Upper lobe of left lung (tissue), 6 donors: ENCODE measurements at regions not wholly inside any gene's neighbourhood (a gene's known extent, or its start where the extent isn't known, plus 50 kb on each side); places are given as distances from the start of the nearest gene placed in this dataset.

Experiments
- ATAC-seq, 2 donors: fragments of 200-7000 bp; cut with Tn5 transposase; one replicate each; pipeline ENCODE4 v1.9.1; 2022; ENCODE audit warnings: mild to moderate bottlenecking in 2 of 2, moderate library complexity in 2 of 2; ENCODE audit not compliant: low FRiP score in 2 of 2
- DNase-seq, 2 donors: peaks; one replicate each; pipeline ENCODE4 v3.0.0-alpha.2; 2019 to 2020
- H3K27ac ChIP-seq, 4 donors: fragments of 200-600 bp; sonication (generic); one replicate each; pipeline ENCODE4 v1.5.1; 2016 to 2019
- H3K27me3 ChIP-seq, 4 donors: fragments of 200-600 bp; sonication (generic); one replicate each; pipeline ENCODE4 v1.5.1; 2017 to 2019
- H3K36me3 ChIP-seq, 4 donors: fragments of 200-600 bp; sonication (generic); one replicate each; pipeline ENCODE4 v1.5.1; 2016 to 2019
- H3K4me1 ChIP-seq, 4 donors: fragments of 200-600 bp; sonication (generic); one replicate each; pipeline ENCODE4 v1.5.1; 2018 to 2019
- H3K4me3 ChIP-seq, 4 donors: fragments of 200-600 bp; sonication (generic); one replicate each; pipeline ENCODE4 v1.5.1; 2017 to 2019; ENCODE audit warnings: mild to moderate bottlenecking in 2 of 4, moderate library complexity in 1 of 4
- H3K9me3 ChIP-seq, 4 donors: fragments of 200-600 bp; sonication (generic); one replicate each; pipeline ENCODE4 v1.5.1; 2018 to 2019
- CTCF ChIP-seq, 6 experiments: fragments of 450-650 bp in 4 of 6; fragments of 200-600 bp in 2 of 6; sonication (generic) in 2 of 6; IDR thresholded peaks; one replicate each; pipeline ENCODE4 v1.5.1; 2016 to 2019; ENCODE audit warnings: antibody characterized with exemption in 6 of 6
- EP300 ChIP-seq, 4 donors: sonication (generic); formaldehyde crosslinking; IDR thresholded peaks; one replicate each; pipeline ENCODE4 v1.5.1; 2017; ENCODE audit warnings: antibody characterized with exemption in 4 of 4, control low read depth in 2 of 4
- POLR2A ChIP-seq, 4 donors: fragments of 450-650 bp; IDR thresholded peaks; one replicate each; pipeline ENCODE4 v1.5.1; 2016 to 2017; ENCODE audit warnings: antibody characterized with exemption in 4 of 4, mild to moderate bottlenecking in 2 of 4
- POLR2AphosphoS5 ChIP-seq, 2 donors: sonication (generic); formaldehyde crosslinking; IDR thresholded peaks; one replicate each; pipeline ENCODE4 v1.5.1; 2017; ENCODE audit warnings: antibody characterized with exemption in 2 of 2
- whole genome bisulfite sequencing, 2 donors: methylation state at CpG; one replicate each; pipeline ENCODE4 v1.1.5; 2017 to 2018; 5-methylcytosine and 5-hydroxymethylcytosine counted together
- donor health status: DM: no; HTN: no; CAD: no; lungs with moderate emphysema.
- donor health status: DM: no; HTN: yes; CAD: no; lungs with severe emphysema.

- no peaks in the 10 kb centered on the region for H3K4me1 ChIP-seq
- H3K27ac ChIP-seq = no peak overlapping the region
- H3K9me3 ChIP-seq = peaks cover 0 to 6% (median 0%) of the 10 kb centered on the region in 4 donors
- DNase-seq (no peak), ATAC-seq (no peak)
- H3K36me3 ChIP-seq = no peaks in the 10 kb centered on the region
- no peak overlapping the region for H3K4me3 ChIP-seq
- no peak for TF ChIP-seq POLR2A (IDR thresholded peaks at IDR 0.05)
- no peak for TF ChIP-seq POLR2AphosphoS5 (IDR thresholded peaks at IDR 0.05)
- WGBS, 2 donors = 100% methylated on average over 1 of the region's 1 CpG
- no peaks in the 10 kb centered on the region for H3K27me3 ChIP-seq
These were observed 82.5 kb upstream of the TNFRSF21 start for GRCh38 chr6:47392251-47392650.

GRCh38 chr6:47396401-47397069, 81.1 kb upstream of the CD2AP start:
- WGBS, 2 donors = 89 to 90% methylated on average over 2 of the region's 2 CpGs
- Histone ChIP-seq H3K27ac (no peak overlapping the region), H3K36me3 (no peaks in the 10 kb centered on the region), H3K9me3 (no peaks in the 10 kb centered on the region), H3K4me1 (no peaks in the 10 kb centered on the region), H3K27me3 (no peaks in the 10 kb centered on the region), H3K4me3 (no peak overlapping the region)
- DNase-seq (no peak), ATAC-seq (no peak)
- TF ChIP-seq CTCF (IDR thresholded peaks at IDR 0.05) = no peak
- no peak for TF ChIP-seq EP300 (IDR thresholded peaks at IDR 0.05)
- TF ChIP-seq POLR2A (IDR thresholded peaks at IDR 0.05) = no peak
- no peak for TF ChIP-seq POLR2AphosphoS5 (IDR thresholded peaks at IDR 0.05)

DNA sequence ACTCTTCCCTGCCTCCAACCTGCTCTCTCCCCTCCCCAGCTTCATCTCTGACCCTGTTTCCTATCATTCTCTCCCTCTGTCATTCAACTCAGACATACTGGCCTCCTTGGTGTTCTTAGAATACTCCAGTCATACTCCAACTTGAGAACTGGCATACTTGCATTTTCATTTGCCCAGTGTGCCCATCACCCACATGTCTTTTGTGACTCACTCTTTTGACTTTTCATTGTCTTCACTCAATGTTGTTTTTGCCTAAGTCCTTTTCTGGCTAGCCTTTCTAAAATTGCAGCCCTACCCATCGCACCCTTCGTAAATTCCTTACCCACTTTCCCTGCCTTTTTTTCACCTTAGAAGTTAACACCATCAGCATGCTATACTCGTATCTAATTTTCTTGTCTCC, 77.0 kb upstream of the CD2AP start:
- no peak for DNase-seq
- Histone ChIP-seq H3K27me3 (no peaks in the 10 kb centered on the region), H3K4me1 (peaks cover 0 to 9% (median 2%) of the 10 kb centered on the region in 4 donors), H3K9me3 (no peaks in the 10 kb centered on the region), H3K27ac (no peak overlapping the region), H3K4me3 (no peak overlapping the region), H3K36me3 (no peaks in the 10 kb centered on the region)
- TF ChIP-seq EP300 (IDR thresholded peaks at IDR 0.05) (no peak), POLR2A (IDR thresholded peaks at IDR 0.05) (no peak), CTCF (IDR thresholded peaks at IDR 0.05) (no peak), POLR2AphosphoS5 (IDR thresholded peaks at IDR 0.05) (no peak)
- no peak for ATAC-seq
- 78 to 84% methylated on average over 3 of the region's 3 CpGs for WGBS, 2 donors

DNA sequence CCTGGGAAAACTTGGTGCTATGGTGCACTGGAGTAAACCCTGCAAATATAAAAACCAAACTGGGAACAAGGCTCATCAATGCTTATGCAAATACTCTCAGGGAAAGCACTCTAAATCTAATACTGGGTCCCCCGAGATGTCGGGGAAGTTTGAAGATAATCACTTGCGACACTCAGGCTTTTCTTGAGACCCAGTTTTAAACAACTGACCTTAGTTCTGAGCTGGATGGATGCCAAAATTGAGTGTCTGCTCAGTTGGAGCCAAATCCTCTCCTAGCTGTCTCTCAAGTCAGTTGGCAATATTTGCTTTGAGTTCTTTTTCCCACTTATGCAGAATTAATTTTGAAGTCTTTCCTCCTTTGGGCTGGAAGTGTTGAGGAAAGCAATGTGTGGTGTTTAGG, 75.5 kb upstream of the CD2AP start:
- TF ChIP-seq CTCF (IDR thresholded peaks at IDR 0.05) = no peak
- no peak for TF ChIP-seq EP300 (IDR thresholded peaks at IDR 0.05)
- H3K27me3 ChIP-seq = no peaks in the 10 kb centered on the region
- no peak overlapping the region for H3K4me3 ChIP-seq
- no peak overlapping the region for H3K27ac ChIP-seq
- no peak for ATAC-seq
- H3K4me1 ChIP-seq = peaks cover 0 to 9% (median 2%) of the 10 kb centered on the region in 4 donors
- H3K9me3 ChIP-seq = no peaks in the 10 kb centered on the region
- 53 to 60% methylated on average over 3 of the region's 3 CpGs for WGBS, 2 donors
- no peaks in the 10 kb centered on the region for H3K36me3 ChIP-seq
- no peak for DNase-seq

GRCh38 chr6:47403056-47403455, 74.5 kb upstream of the CD2AP start:
- H3K27ac ChIP-seq = no peak overlapping the region
- no peaks in the 10 kb centered on the region for H3K36me3 ChIP-seq
- TF ChIP-seq CTCF (IDR thresholded peaks at IDR 0.05) (no peak), POLR2A (IDR thresholded peaks at IDR 0.05) (no peak), EP300 (IDR thresholded peaks at IDR 0.05) (no peak), POLR2AphosphoS5 (IDR thresholded peaks at IDR 0.05) (no peak)
- 81 to 94% methylated on average over 2 of the region's 2 CpGs for WGBS, 2 donors
- ATAC-seq (no peak), DNase-seq (no peak)
- H3K4me3 ChIP-seq = no peak overlapping the region
- H3K9me3 ChIP-seq = no peaks in the 10 kb centered on the region
- H3K4me1 ChIP-seq = peaks cover 0 to 15% (median 2%) of the 10 kb centered on the region in 4 donors
- no peaks in the 10 kb centered on the region for H3K27me3 ChIP-seq
